ENCODE measurements at regions not wholly inside any gene's neighbourhood (a gene's known extent, or its start where the extent isn't known, plus 50 kb on each side); places are given as distances from the start of the nearest gene placed in this dataset.

GRCh38 chr6:105867277-105867676, 218.9 kb upstream of the PRDM1 start:
- TF ChIP-seq, protein P1, sequence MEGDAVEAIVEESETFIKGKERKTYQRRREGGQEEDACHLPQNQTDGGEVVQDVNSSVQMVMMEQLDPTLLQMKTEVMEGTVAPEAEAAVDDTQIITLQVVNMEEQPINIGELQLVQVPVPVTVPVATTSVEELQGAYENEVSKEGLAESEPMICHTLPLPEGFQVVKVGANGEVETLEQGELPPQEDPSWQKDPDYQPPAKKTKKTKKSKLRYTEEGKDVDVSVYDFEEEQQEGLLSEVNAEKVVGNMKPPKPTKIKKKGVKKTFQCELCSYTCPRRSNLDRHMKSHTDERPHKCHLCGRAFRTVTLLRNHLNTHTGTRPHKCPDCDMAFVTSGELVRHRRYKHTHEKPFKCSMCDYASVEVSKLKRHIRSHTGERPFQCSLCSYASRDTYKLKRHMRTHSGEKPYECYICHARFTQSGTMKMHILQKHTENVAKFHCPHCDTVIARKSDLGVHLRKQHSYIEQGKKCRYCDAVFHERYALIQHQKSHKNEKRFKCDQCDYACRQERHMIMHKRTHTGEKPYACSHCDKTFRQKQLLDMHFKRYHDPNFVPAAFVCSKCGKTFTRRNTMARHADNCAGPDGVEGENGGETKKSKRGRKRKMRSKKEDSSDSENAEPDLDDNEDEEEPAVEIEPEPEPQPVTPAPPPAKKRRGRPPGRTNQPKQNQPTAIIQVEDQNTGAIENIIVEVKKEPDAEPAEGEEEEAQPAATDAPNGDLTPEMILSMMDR (conservative IDR thresholded peaks at IDR 0.05): no peak
- TF ChIP-seq EZH2 (IDR thresholded peaks at IDR 0.05; ENCODE audit: low read depth): no peak

Measured in PC-9 (cell line).